ENCODE measurements at regions not wholly inside any gene's neighbourhood (a gene's known extent, or its start where the extent isn't known, plus 50 kb on each side); places are given as distances from the start of the nearest gene placed in this dataset.
A peak's percentile ranks its signal among the peaks of the same experiment; 100 is the strongest.

- ChIA-PET CTCF (no interaction called here), POLR2A (no interaction called here)
- no peaks in the 10 kb centered on the region for H3K27me3 ChIP-seq (ENCODE audit: insufficient read depth, low read length, poor library complexity, severe bottlenecking)
- H3K27ac ChIP-seq (ENCODE audit: low read depth, low read length): no peak overlapping the region
- H3K4me3 ChIP-seq (ENCODE audit: low read length): no peak overlapping the region
- Mint-ChIP-seq H3K9me3 (peaks cover 0 to 11% (median 6%) of the 10 kb centered on the region in 5 donors), H3K4me1 (no peaks in the 10 kb centered on the region), H3K27me3 (peaks cover 0 to 3% of the 10 kb centered on the region in 2 donors), H3K27ac (no peak overlapping the region), H3K4me3 (no peak overlapping the region), H3K36me3 (no peaks in the 10 kb centered on the region)
- no peaks in the 10 kb centered on the region for H3K4me1 ChIP-seq (ENCODE audit: insufficient read depth, low read length)
- H3K9me3 ChIP-seq (ENCODE audit: low read length): no peaks in the 10 kb centered on the region
- no peak for DNase-seq
- H3K36me3 ChIP-seq (ENCODE audit: insufficient read depth, low read length): no peaks in the 10 kb centered on the region
Measured at GRCh38 chr3:55380561-55380960, 106.5 kb downstream of the WNT5A start.

GRCh38 chr3:55376753-55377347, 110.3 kb downstream of the WNT5A start:
- Histone ChIP-seq H3K27ac (ENCODE audit: low read depth, low read length) (no peak overlapping the region), H3K4me1 (ENCODE audit: insufficient read depth, low read length) (no peaks in the 10 kb centered on the region), H3K4me3 (ENCODE audit: low read length) (no peak overlapping the region), H3K9me3 (ENCODE audit: low read length) (no peaks in the 10 kb centered on the region), H3K36me3 (ENCODE audit: insufficient read depth, low read length) (no peaks in the 10 kb centered on the region), H3K27me3 (ENCODE audit: insufficient read depth, low read length, poor library complexity, severe bottlenecking) (no peaks in the 10 kb centered on the region)
- Mint-ChIP-seq H3K27ac (no peak overlapping the region), H3K9me3 (peaks cover 2 to 7% (median 5%) of the 10 kb centered on the region in 5 donors), H3K36me3 (no peaks in the 10 kb centered on the region), H3K4me3 (no peak overlapping the region), H3K4me1 (no peaks in the 10 kb centered on the region), H3K27me3 (peaks cover 0 to 3% of the 10 kb centered on the region in 2 donors)
- ChIA-PET POLR2A (no interaction called here), CTCF (no interaction called here)
- DNase-seq: no peak

GRCh38 chr3:55373423-55373822, 113.7 kb downstream of the WNT5A start:
- CTCF ChIA-PET: no interaction called here
- DNase-seq: no peak
- Mint-ChIP-seq H3K36me3 (no peaks in the 10 kb centered on the region), H3K4me1 (no peaks in the 10 kb centered on the region), H3K27me3 (peaks cover 0 to 3% of the 10 kb centered on the region in 2 donors), H3K27ac (no peak overlapping the region), H3K9me3 (peaks cover under 1 to 5% (median 3%) of the 10 kb centered on the region in 5 donors), H3K4me3 (no peak overlapping the region)
- Histone ChIP-seq H3K27ac (ENCODE audit: low read depth, low read length) (no peak overlapping the region), H3K9me3 (ENCODE audit: low read length) (no peaks in the 10 kb centered on the region), H3K36me3 (ENCODE audit: insufficient read depth, low read length) (no peaks in the 10 kb centered on the region), H3K4me3 (ENCODE audit: low read length) (no peak overlapping the region), H3K4me1 (ENCODE audit: insufficient read depth, low read length) (no peaks in the 10 kb centered on the region), H3K27me3 (ENCODE audit: insufficient read depth, low read length, poor library complexity, severe bottlenecking) (no peaks in the 10 kb centered on the region)
- POLR2A ChIA-PET: no interaction called here

- Histone ChIP-seq H3K9me3 (ENCODE audit: low read length) (no peaks in the 10 kb centered on the region), H3K27me3 (ENCODE audit: insufficient read depth, low read length, poor library complexity, severe bottlenecking) (no peaks in the 10 kb centered on the region), H3K4me1 (ENCODE audit: insufficient read depth, low read length) (no peaks in the 10 kb centered on the region), H3K4me3 (ENCODE audit: low read length) (no peak overlapping the region), H3K36me3 (ENCODE audit: insufficient read depth, low read length) (no peaks in the 10 kb centered on the region), H3K27ac (ENCODE audit: low read depth, low read length) (no peak overlapping the region)
- H3K9me3 Mint-ChIP-seq: peaks cover 0 to 5% (median 3%) of the 10 kb centered on the region in 5 donors
- peaks cover 0 to 3% of the 10 kb centered on the region in 2 donors for H3K27me3 Mint-ChIP-seq
- ChIA-PET CTCF (no interaction called here), POLR2A (no interaction called here)
- H3K36me3 Mint-ChIP-seq: no peaks in the 10 kb centered on the region
- H3K4me3 Mint-ChIP-seq: no peak overlapping the region
- H3K4me1 Mint-ChIP-seq: no peaks in the 10 kb centered on the region
- no peak overlapping the region for H3K27ac Mint-ChIP-seq
- no peak for DNase-seq
Measured at GRCh38 chr3:55370272-55370671, 116.8 kb downstream of the WNT5A start.

GRCh38 chr3:55369141-55369847, 117.8 kb downstream of the WNT5A start:
- no peaks in the 10 kb centered on the region for H3K36me3 Mint-ChIP-seq
- H3K4me3 Mint-ChIP-seq: peak overlapping the region in 1 of 7 donors; percentile 6
- Histone ChIP-seq H3K4me1 (ENCODE audit: insufficient read depth, low read length) (no peaks in the 10 kb centered on the region), H3K27me3 (ENCODE audit: insufficient read depth, low read length, poor library complexity, severe bottlenecking) (no peaks in the 10 kb centered on the region), H3K27ac (ENCODE audit: low read depth, low read length) (no peak overlapping the region), H3K4me3 (ENCODE audit: low read length) (no peak overlapping the region), H3K36me3 (ENCODE audit: insufficient read depth, low read length) (no peaks in the 10 kb centered on the region), H3K9me3 (ENCODE audit: low read length) (no peaks in the 10 kb centered on the region)
- H3K4me1 Mint-ChIP-seq: no peaks in the 10 kb centered on the region
- CTCF ChIA-PET: no interaction called here
- H3K27me3 Mint-ChIP-seq: peaks cover 0 to 3% of the 10 kb centered on the region in 2 donors
- DNase-seq: no peak
- POLR2A ChIA-PET: no interaction called here
- no peak overlapping the region for H3K27ac Mint-ChIP-seq
- peaks cover 0 to 5% (median 3%) of the 10 kb centered on the region in 5 donors for H3K9me3 Mint-ChIP-seq

- Histone ChIP-seq H3K27ac (ENCODE audit: low read depth, low read length) (no peak overlapping the region), H3K9me3 (ENCODE audit: low read length) (no peaks in the 10 kb centered on the region), H3K4me3 (ENCODE audit: low read length) (no peak overlapping the region), H3K27me3 (ENCODE audit: insufficient read depth, low read length, poor library complexity, severe bottlenecking) (no peaks in the 10 kb centered on the region), H3K36me3 (ENCODE audit: insufficient read depth, low read length) (no peaks in the 10 kb centered on the region), H3K4me1 (ENCODE audit: insufficient read depth, low read length) (no peaks in the 10 kb centered on the region)
- POLR2A ChIA-PET: no interaction called here
- no peaks in the 10 kb centered on the region for H3K36me3 Mint-ChIP-seq
- no peaks in the 10 kb centered on the region for H3K4me1 Mint-ChIP-seq
- peaks cover 0 to 3% of the 10 kb centered on the region in 2 donors for H3K27me3 Mint-ChIP-seq
- H3K9me3 Mint-ChIP-seq: peaks cover 0 to 4% (median 3%) of the 10 kb centered on the region in 5 donors
- no peak for DNase-seq
- CTCF ChIA-PET: no interaction called here
- no peak overlapping the region for H3K4me3 Mint-ChIP-seq
- no peak overlapping the region for H3K27ac Mint-ChIP-seq
Measured at GRCh38 chr3:55368366-55368765, 118.7 kb downstream of the WNT5A start.

GRCh38 chr3:55367384-55367783, 119.7 kb downstream of the WNT5A start:
- POLR2A ChIA-PET: no interaction called here
- H3K27me3 ChIP-seq (ENCODE audit: insufficient read depth, low read length, poor library complexity, severe bottlenecking): no peaks in the 10 kb centered on the region
- Mint-ChIP-seq H3K27me3 (no peaks in the 10 kb centered on the region), H3K36me3 (no peaks in the 10 kb centered on the region), H3K4me3 (no peak overlapping the region), H3K9me3 (peaks cover 0 to 4% (median 0%) of the 10 kb centered on the region in 5 donors), H3K4me1 (no peaks in the 10 kb centered on the region), H3K27ac (no peak overlapping the region)
- no peak overlapping the region for H3K4me3 ChIP-seq (ENCODE audit: low read length)
- no peaks in the 10 kb centered on the region for H3K4me1 ChIP-seq (ENCODE audit: insufficient read depth, low read length)
- no peak overlapping the region for H3K27ac ChIP-seq (ENCODE audit: low read depth, low read length)
- H3K36me3 ChIP-seq (ENCODE audit: insufficient read depth, low read length): no peaks in the 10 kb centered on the region
- CTCF ChIA-PET: no interaction called here
- no peaks in the 10 kb centered on the region for H3K9me3 ChIP-seq (ENCODE audit: low read length)
- no peak for DNase-seq

- Mint-ChIP-seq H3K4me1 (no peaks in the 10 kb centered on the region), H3K36me3 (no peaks in the 10 kb centered on the region), H3K27me3 (no peaks in the 10 kb centered on the region), H3K27ac (peak overlapping the region in 1 of 8 donors; percentile 11), H3K4me3 (no peak overlapping the region), H3K9me3 (peaks cover 2 to 6% (median 2%) of the 10 kb centered on the region in 5 donors)
- no peaks in the 10 kb centered on the region for H3K4me1 ChIP-seq (ENCODE audit: insufficient read depth, low read length)
- no peak overlapping the region for H3K4me3 ChIP-seq (ENCODE audit: low read length)
- H3K36me3 ChIP-seq (ENCODE audit: insufficient read depth, low read length): no peaks in the 10 kb centered on the region
- H3K27me3 ChIP-seq (ENCODE audit: insufficient read depth, low read length, poor library complexity, severe bottlenecking): no peaks in the 10 kb centered on the region
- no peak for DNase-seq
- ChIA-PET POLR2A (no interaction called here), CTCF (no interaction called here)
- no peak overlapping the region for H3K27ac ChIP-seq (ENCODE audit: low read depth, low read length)
- H3K9me3 ChIP-seq (ENCODE audit: low read length): no peaks in the 10 kb centered on the region
Measured at GRCh38 chr3:55364421-55364820, 122.7 kb downstream of the WNT5A start.

All from CD8-positive, alpha-beta memory T cell (primary cell).